Lung (tissue), 11 donors: ENCODE measurements at regions not wholly inside any gene's neighbourhood (a gene's known extent, or its start where the extent isn't known, plus 50 kb on each side); places are given as distances from the start of the nearest gene placed in this dataset.

Experiments
- ATAC-seq: fragments of 200-7000 bp; cut with Tn5 transposase; one replicate; pipeline ENCODE4 v1.9.1; 2020; ENCODE audit warnings: moderate number of reproducible peaks; ENCODE audit not compliant: insufficient read depth, low FRiP score
- DNase-seq, 3 donors: peaks; one replicate each; pipeline ENCODE4 v3.0.0-alpha.2; 2013 to 2017
- H3K27ac ChIP-seq, 2 donors: one replicate each; pipeline ENCODE4 v1.5.1; 2013; ENCODE audit warnings: mild to moderate bottlenecking in 2 of 2, moderate library complexity in 2 of 2, control low read depth in 1 of 2, inconsistent platforms in 1 of 2, low read depth in 1 of 2, low read length in 1 of 2
- H3K27me3 ChIP-seq, 3 donors: one replicate each; pipeline ENCODE4 v1.5.1; 2013; ENCODE audit warnings: low read length in 2 of 3; ENCODE audit not compliant: control insufficient read depth in 3 of 3, insufficient read depth in 3 of 3
- H3K36me3 ChIP-seq, 4 donors: one replicate each; pipeline ENCODE4 v1.5.1; 2013; ENCODE audit warnings: low read length in 4 of 4, mild to moderate bottlenecking in 1 of 4, moderate library complexity in 1 of 4; ENCODE audit not compliant: control insufficient read depth in 4 of 4, insufficient read depth in 4 of 4
- H3K4me1 ChIP-seq, 5 donors: one replicate each; pipeline ENCODE4 v1.5.1; 2013; ENCODE audit warnings: low read length in 5 of 5, mild to moderate bottlenecking in 2 of 5, moderate library complexity in 1 of 5; ENCODE audit not compliant: control insufficient read depth in 5 of 5, insufficient read depth in 5 of 5
- H3K4me3 ChIP-seq: one replicate; pipeline ENCODE4 v1.5.1; 2013; ENCODE audit warnings: mild to moderate bottlenecking, control low read depth, moderate library complexity
- H3K9ac ChIP-seq, 2 donors: one replicate each; pipeline ENCODE4 v1.5.1; 2013; ENCODE audit warnings: low read length in 2 of 2, control low read depth in 1 of 2; ENCODE audit not compliant: insufficient read depth in 1 of 2
- H3K9me3 ChIP-seq, 4 donors: one replicate each; pipeline ENCODE4 v1.5.1; 2013; ENCODE audit warnings: low read length in 3 of 4, mild to moderate bottlenecking in 1 of 4, moderate library complexity in 1 of 4; ENCODE audit not compliant: control insufficient read depth in 4 of 4, insufficient read depth in 3 of 4
- CTCF ChIP-seq: IDR thresholded peaks from 2 replicates; pipeline ENCODE4 v1.5.1; 2012; ENCODE audit warnings: mild to moderate bottlenecking; ENCODE audit errors: control extremely low read depth, extremely low read depth
- WGBS, 2 donors: extraction: QIAGEN DNeasy Blood & Tissue Kit; methylation state at CpG; one replicate each; pipeline ENCODE4 v1.1.7; 2013; 5-methylcytosine and 5-hydroxymethylcytosine counted together
- donor health status: control.
- donor health status: control.
- donor health status: Bipolar disorder and iron deficiency.
- donor health status: healthy.
- donor health status: DM: yes; HTN: yes; CAD: no.

- no peak for TF ChIP-seq CTCF
- no peak overlapping the region for H3K4me3 ChIP-seq
- DNase-seq (no peak), ATAC-seq (no peak)
- no peak overlapping the region for H3K9ac ChIP-seq
- no peaks in the 10 kb centered on the region for H3K27me3 ChIP-seq
- no peaks in the 10 kb centered on the region for H3K9me3 ChIP-seq
- WGBS, 2 donors: 87 to 91% methylated on average over 10 of the region's 10 CpGs
- no peaks in the 10 kb centered on the region for H3K36me3 ChIP-seq
- peaks cover 8 to 23% (median 20%) of the 10 kb centered on the region in 5 donors for H3K4me1 ChIP-seq
- H3K27ac ChIP-seq: no peak overlapping the region
Observed at GRCh38 chr11:126118806-126119205, 56.1 kb upstream of the CDON start.

- DNase-seq: peak; percentile 93 to 97 (median 95)
- peaks cover 8 to 41% (median 22%) of the 10 kb centered on the region in 5 donors for H3K4me1 ChIP-seq
- no peaks in the 10 kb centered on the region for H3K36me3 ChIP-seq
- ATAC-seq: peak; percentile 68
- H3K27me3 ChIP-seq: no peaks in the 10 kb centered on the region
- 35 to 68% methylated on average over 14 of the region's 14 CpGs for WGBS, 2 donors
- peak overlapping the region in 1 of 2 donors; percentile 8 for H3K9ac ChIP-seq
- no peak overlapping the region for H3K4me3 ChIP-seq
- TF ChIP-seq CTCF: no peak
- H3K27ac ChIP-seq: peak overlapping the region; percentile 75 to 93
- H3K9me3 ChIP-seq: no peaks in the 10 kb centered on the region
Observed at GRCh38 chr11:126115816-126116331, 53.2 kb upstream of the CDON start.

DNA sequence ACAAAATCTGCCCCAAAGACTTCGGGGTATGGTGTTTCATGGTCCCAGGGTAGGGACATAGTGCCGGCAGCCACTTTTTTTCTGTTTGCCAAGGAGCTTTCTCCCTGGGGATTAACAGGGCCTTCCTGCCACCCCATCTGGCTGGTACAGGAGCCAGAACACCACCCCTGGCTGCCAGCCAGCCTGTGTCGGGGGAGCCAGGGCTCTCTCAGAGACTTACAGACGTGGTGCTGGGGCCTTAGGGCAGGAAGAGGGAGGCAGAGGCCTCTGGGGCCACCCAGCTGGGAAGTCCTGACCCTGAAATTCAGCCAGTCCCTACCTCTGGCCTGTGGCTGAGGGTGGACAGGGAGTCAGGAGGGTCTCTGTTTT is 52.4 kb upstream of the CDON start:
- no peaks in the 10 kb centered on the region for H3K27me3 ChIP-seq
- TF ChIP-seq CTCF: no peak
- H3K27ac ChIP-seq: peak overlapping the region; percentile 75 to 93
- peaks cover 8 to 41% (median 22%) of the 10 kb centered on the region in 5 donors for H3K4me1 ChIP-seq
- H3K9me3 ChIP-seq: no peaks in the 10 kb centered on the region
- ATAC-seq (no peak), DNase-seq (peak; percentile 51 to 61 (median 55))
- H3K9ac ChIP-seq: no peak overlapping the region
- WGBS, 2 donors: 35 to 56% methylated on average over 4 of the region's 4 CpGs
- H3K4me3 ChIP-seq: no peak overlapping the region
- H3K36me3 ChIP-seq: no peaks in the 10 kb centered on the region

GRCh38 chr11:126114486-126115126 is 51.9 kb upstream of the CDON start:
- H3K4me1 ChIP-seq: peaks cover 8 to 41% (median 22%) of the 10 kb centered on the region in 5 donors
- no peak for TF ChIP-seq CTCF
- no peak overlapping the region for H3K4me3 ChIP-seq
- no peaks in the 10 kb centered on the region for H3K36me3 ChIP-seq
- no peak for ATAC-seq
- 77 to 85% methylated on average over 6 of the region's 6 CpGs for WGBS, 2 donors
- H3K9ac ChIP-seq: no peak overlapping the region
- H3K9me3 ChIP-seq: no peaks in the 10 kb centered on the region
- no peak for DNase-seq
- H3K27ac ChIP-seq: peak overlapping the region; percentile 90 to 93
- no peaks in the 10 kb centered on the region for H3K27me3 ChIP-seq
